ENCODE measurements at regions not wholly inside any gene's neighbourhood (a gene's known extent, or its start where the extent isn't known, plus 50 kb on each side); places are given as distances from the start of the nearest gene placed in this dataset.

- no peak for DNase-seq
Observed at GRCh38 chr20:40808936-40809335, 119.9 kb upstream of the MAFB start.

- no peak for DNase-seq
Observed at GRCh38 chr20:40809361-40809760, 120.3 kb upstream of the MAFB start.

GRCh38 chr20:40810332-40811000, 121.4 kb upstream of the MAFB start:
- no peak for DNase-seq

GRCh38 chr20:40811004-40811403, 122.0 kb upstream of the MAFB start:
- DNase-seq, result no peak

- DNase-seq, result no peak
Observed at GRCh38 chr20:40811660-40812414, 122.8 kb upstream of the MAFB start.

GRCh38 chr20:40812415-40812925, 123.4 kb upstream of the MAFB start:
- no peak for DNase-seq

GRCh38 chr20:40813029-40813431, 124.0 kb upstream of the MAFB start:
- no peak for DNase-seq

- DNase-seq, result peak; percentile 9
Observed at GRCh38 chr20:40813708-40814630, 124.9 kb upstream of the MAFB start.

GRCh38 chr20:40814631-40814960, 125.6 kb upstream of the MAFB start:
- no peak for DNase-seq

- DNase-seq, result no peak
Observed at GRCh38 chr20:40815156-40816038, 126.4 kb upstream of the MAFB start.

GRCh38 chr20:40816039-40816352, 127.0 kb upstream of the MAFB start:
- DNase-seq, result no peak

GRCh38 chr20:40821429-40821828, 132.4 kb upstream of the MAFB start:
- DNase-seq, result no peak

GRCh38 chr20:40826699-40827098, 137.7 kb upstream of the MAFB start:
- DNase-seq, result no peak

GRCh38 chr20:40835321-40835720, 146.3 kb upstream of the MAFB start:
- DNase-seq, result no peak

- DNase-seq, result no peak
Observed at GRCh38 chr20:40838509-40838908, 149.5 kb upstream of the MAFB start.

GRCh38 chr20:40843251-40843650, 154.2 kb upstream of the MAFB start:
- DNase-seq, result peak; percentile 55

- no peak for DNase-seq
Observed at GRCh38 chr20:40844332-40844731, 155.3 kb upstream of the MAFB start.

GRCh38 chr20:40848096-40848495, 159.1 kb upstream of the MAFB start:
- DNase-seq, result no peak

- DNase-seq, result peak; percentile 82
Observed at GRCh38 chr20:40848526-40848925, 159.5 kb upstream of the MAFB start.

- DNase-seq, result no peak
Observed at GRCh38 chr20:40849456-40849855, 160.4 kb upstream of the MAFB start.

- no peak for DNase-seq
Observed at GRCh38 chr20:40851051-40851450, 162.0 kb upstream of the MAFB start.

GRCh38 chr20:40855269-40855668, 166.2 kb upstream of the MAFB start:
- DNase-seq, result no peak
